ENCODE measurements at regions not wholly inside any gene's neighbourhood (a gene's known extent, or its start where the extent isn't known, plus 50 kb on each side); places are given as distances from the start of the nearest gene placed in this dataset.
A peak's percentile ranks its signal among the peaks of the same experiment; 100 is the strongest.

- TF ChIP-seq CTCF (conservative IDR thresholded peaks at IDR 0.05) (peak; percentile 76), ZFX (IDR thresholded peaks at IDR 0.05) (no peak)
Measured at GRCh38 chr2:13046557-13047165, 329.9 kb downstream of the TRIB2 start.

Data from C4-2B (cell line).